Glutamatergic neuron (in vitro differentiated cells): ENCODE measurements at regions not wholly inside any gene's neighbourhood (a gene's known extent, or its start where the extent isn't known, plus 50 kb on each side); places are given as distances from the start of the nearest gene placed in this dataset.

Experiments
- DNase-seq: peaks from one replicate; pipeline ENCODE4 v3.0.0; 2022
- H3K27ac Mint-ChIP-seq: one replicate; pipeline ENCODE4 v1.8.0; 2020; ENCODE audit warnings: mild to moderate bottlenecking, mixed read lengths, inconsistent platforms; ENCODE audit not compliant: unreplicated experiment
- H3K27me3 Mint-ChIP-seq: one replicate; pipeline ENCODE4 v1.8.0; 2020; ENCODE audit warnings: mild to moderate bottlenecking, moderate library complexity, mixed read lengths, inconsistent platforms; ENCODE audit not compliant: unreplicated experiment
- H3K36me3 Mint-ChIP-seq: one replicate; pipeline ENCODE4 v1.8.0; 2020; ENCODE audit warnings: mild to moderate bottlenecking, mixed read lengths, inconsistent platforms; ENCODE audit not compliant: unreplicated experiment
- H3K4me1 Mint-ChIP-seq: one replicate; pipeline ENCODE4 v1.8.0; 2020; ENCODE audit warnings: mild to moderate bottlenecking, low read depth, mixed read lengths, inconsistent platforms; ENCODE audit not compliant: unreplicated experiment
- H3K4me3 Mint-ChIP-seq: one replicate; pipeline ENCODE4 v1.8.0; 2020; ENCODE audit warnings: mild to moderate bottlenecking, mixed read lengths, inconsistent platforms; ENCODE audit not compliant: unreplicated experiment
- H3K9me3 Mint-ChIP-seq: one replicate; pipeline ENCODE4 v1.8.0; 2020; ENCODE audit warnings: mild to moderate bottlenecking, moderate library complexity, mixed read lengths, inconsistent platforms; ENCODE audit not compliant: unreplicated experiment
- TF ChIP-seq, protein P1 (sequence below): fragments of 200-600 bp; sonication (generic); IDR thresholded peaks from one replicate; pipeline ENCODE4 v1.5.0; 2021; ENCODE audit not compliant: partially characterized antibody, unreplicated experiment

DNA sequence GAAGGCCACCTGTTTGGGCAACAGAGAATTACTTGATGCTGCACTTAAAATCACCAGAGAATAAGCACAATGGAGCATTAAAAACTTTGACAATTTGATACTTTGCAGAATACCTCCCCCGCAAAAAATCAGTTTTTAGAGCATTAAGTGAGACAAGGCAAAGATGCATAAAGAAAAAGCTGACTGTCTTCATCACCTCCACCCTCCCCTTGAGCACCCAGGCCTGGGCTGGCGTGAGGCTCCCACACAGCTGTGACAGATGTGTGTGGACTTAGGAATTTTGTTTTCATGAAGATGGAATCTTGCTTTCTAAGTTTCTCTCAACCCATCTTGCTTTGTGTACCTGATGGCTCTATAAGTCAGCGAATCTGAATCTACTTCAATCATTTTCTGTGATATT, 242.2 kb downstream of the EMX2 start:
- DNase-seq = no peak
- no peaks in the 10 kb centered on the region for H3K4me1 Mint-ChIP-seq
- no peaks in the 10 kb centered on the region for H3K36me3 Mint-ChIP-seq
- H3K27ac Mint-ChIP-seq = no peak overlapping the region
- no peaks in the 10 kb centered on the region for H3K9me3 Mint-ChIP-seq
- TF ChIP-seq, protein P1, sequence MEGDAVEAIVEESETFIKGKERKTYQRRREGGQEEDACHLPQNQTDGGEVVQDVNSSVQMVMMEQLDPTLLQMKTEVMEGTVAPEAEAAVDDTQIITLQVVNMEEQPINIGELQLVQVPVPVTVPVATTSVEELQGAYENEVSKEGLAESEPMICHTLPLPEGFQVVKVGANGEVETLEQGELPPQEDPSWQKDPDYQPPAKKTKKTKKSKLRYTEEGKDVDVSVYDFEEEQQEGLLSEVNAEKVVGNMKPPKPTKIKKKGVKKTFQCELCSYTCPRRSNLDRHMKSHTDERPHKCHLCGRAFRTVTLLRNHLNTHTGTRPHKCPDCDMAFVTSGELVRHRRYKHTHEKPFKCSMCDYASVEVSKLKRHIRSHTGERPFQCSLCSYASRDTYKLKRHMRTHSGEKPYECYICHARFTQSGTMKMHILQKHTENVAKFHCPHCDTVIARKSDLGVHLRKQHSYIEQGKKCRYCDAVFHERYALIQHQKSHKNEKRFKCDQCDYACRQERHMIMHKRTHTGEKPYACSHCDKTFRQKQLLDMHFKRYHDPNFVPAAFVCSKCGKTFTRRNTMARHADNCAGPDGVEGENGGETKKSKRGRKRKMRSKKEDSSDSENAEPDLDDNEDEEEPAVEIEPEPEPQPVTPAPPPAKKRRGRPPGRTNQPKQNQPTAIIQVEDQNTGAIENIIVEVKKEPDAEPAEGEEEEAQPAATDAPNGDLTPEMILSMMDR = no peak
- no peak overlapping the region for H3K4me3 Mint-ChIP-seq
- H3K27me3 Mint-ChIP-seq = peaks cover 4% of the 10 kb centered on the region

DNA sequence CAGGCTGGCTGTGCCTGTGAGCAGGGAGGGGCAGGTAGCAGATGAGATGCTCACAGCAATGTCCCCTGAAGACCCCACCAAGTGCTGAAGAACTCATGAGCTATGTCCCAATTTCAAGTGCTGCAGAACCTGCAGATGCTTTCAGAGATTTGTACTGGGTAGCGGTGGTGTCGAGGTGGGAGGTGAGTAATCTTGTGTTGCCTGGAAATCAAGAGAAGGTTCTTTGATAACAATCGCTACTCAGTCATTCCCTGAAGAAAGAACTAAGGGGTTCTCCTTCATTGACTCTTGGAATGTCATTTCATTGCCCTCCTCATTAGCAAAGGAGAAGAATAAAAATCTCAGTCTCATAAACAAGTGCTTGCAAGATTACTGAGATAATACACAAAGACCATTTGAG, 246.4 kb downstream of the EMX2 start:
- no peak overlapping the region for H3K27ac Mint-ChIP-seq
- no peaks in the 10 kb centered on the region for H3K36me3 Mint-ChIP-seq
- DNase-seq = no peak
- TF ChIP-seq, protein P1 = no peak
- H3K4me3 Mint-ChIP-seq = no peak overlapping the region
- H3K9me3 Mint-ChIP-seq = no peaks in the 10 kb centered on the region
- H3K4me1 Mint-ChIP-seq = no peaks in the 10 kb centered on the region
- H3K27me3 Mint-ChIP-seq = peaks cover 2% of the 10 kb centered on the region

DNA sequence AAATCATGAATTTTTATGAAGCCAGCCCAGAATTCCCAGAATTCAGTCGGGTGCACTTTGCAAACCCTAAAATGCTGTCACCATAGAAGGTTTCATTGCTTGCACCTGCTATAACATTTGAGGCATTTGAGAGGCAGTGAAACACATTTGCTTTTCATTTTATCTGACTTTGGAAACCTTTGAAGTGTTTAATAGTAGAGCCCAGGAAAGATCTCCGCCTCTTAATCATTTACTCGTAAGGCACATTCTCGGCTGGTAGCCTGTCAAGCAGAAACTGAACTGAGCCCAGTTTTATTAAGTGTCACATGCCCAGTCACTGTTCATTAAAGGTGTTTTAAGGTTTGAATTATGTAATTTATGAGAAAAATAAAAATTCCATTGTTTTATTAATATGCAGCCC, 247.6 kb downstream of the EMX2 start:
- no peak overlapping the region for H3K27ac Mint-ChIP-seq
- DNase-seq = no peak
- H3K36me3 Mint-ChIP-seq = no peaks in the 10 kb centered on the region
- TF ChIP-seq, protein P1 = no peak
- no peaks in the 10 kb centered on the region for H3K4me1 Mint-ChIP-seq
- H3K4me3 Mint-ChIP-seq = no peak overlapping the region
- H3K27me3 Mint-ChIP-seq = peaks cover 2% of the 10 kb centered on the region
- H3K9me3 Mint-ChIP-seq = no peaks in the 10 kb centered on the region

DNA sequence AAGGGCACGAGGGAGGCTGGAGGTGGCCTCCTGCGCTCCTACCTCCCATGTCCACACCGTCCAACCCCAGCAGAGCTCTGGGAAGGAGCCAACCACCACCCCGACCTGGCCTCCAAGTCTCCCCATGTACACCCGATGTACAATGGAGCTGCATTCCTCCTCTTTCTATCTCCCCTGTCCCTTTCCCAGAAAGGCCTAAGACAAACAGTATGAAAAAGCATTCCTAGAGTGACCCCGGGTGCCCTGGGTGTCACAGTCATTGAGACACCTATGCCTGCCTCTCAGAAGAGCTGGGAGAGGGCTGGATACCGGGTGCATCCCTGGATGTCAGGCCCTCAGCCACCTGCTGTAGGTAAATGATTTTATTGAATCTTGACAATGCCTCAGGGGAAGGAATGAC, 248.1 kb downstream of the EMX2 start:
- Mint-ChIP-seq H3K4me3 (no peak overlapping the region), H3K9me3 (no peaks in the 10 kb centered on the region), H3K27me3 (no peaks in the 10 kb centered on the region), H3K27ac (no peak overlapping the region), H3K4me1 (no peaks in the 10 kb centered on the region), H3K36me3 (no peaks in the 10 kb centered on the region)
- TF ChIP-seq, protein P1 = no peak
- DNase-seq = no peak

GRCh38 chr10:117792214-117792613, 249.7 kb downstream of the EMX2 start:
- H3K27ac Mint-ChIP-seq = no peak overlapping the region
- H3K9me3 Mint-ChIP-seq = no peaks in the 10 kb centered on the region
- no peaks in the 10 kb centered on the region for H3K4me1 Mint-ChIP-seq
- no peak overlapping the region for H3K4me3 Mint-ChIP-seq
- no peak for DNase-seq
- TF ChIP-seq, protein P1 = no peak
- no peaks in the 10 kb centered on the region for H3K36me3 Mint-ChIP-seq
- no peaks in the 10 kb centered on the region for H3K27me3 Mint-ChIP-seq
